ENCODE measurements at regions not wholly inside any gene's neighbourhood (a gene's known extent, or its start where the extent isn't known, plus 50 kb on each side); places are given as distances from the start of the nearest gene placed in this dataset.

- H3K27ac ChIP-seq (ENCODE audit: insufficient read depth, low read length): no peak overlapping the region
- no peak overlapping the region for H3K4me2 ChIP-seq (ENCODE audit: low read depth, low read length)
- no peak overlapping the region for H2BK20ac ChIP-seq (ENCODE audit: low read depth, low read length)
- H2AFZ ChIP-seq (replicated peaks; ENCODE audit: low read length, poor library complexity): no peak overlapping the region
- CTCF ChIA-PET: no interaction called here
- no peak overlapping the region for H3K23ac ChIP-seq (ENCODE audit: low read depth, low read length)
- intact Hi-C loops (cut with micrococcal nuclease) (no loop called here), dilution Hi-C loops (cut with HindIII; ENCODE audit: low sequenced_read_pairs, unreplicated experiment) (no loop called here), in situ Hi-C loops (cut with MboI; ENCODE audit: low sequenced_read_pairs) (no loop called here)
- no peak overlapping the region for H4K91ac ChIP-seq (ENCODE audit: insufficient read depth, low read depth, low read length)
- no peak overlapping the region for H2BK120ac ChIP-seq (ENCODE audit: low read depth, low read length)
- no peak overlapping the region for H2BK5ac ChIP-seq (ENCODE audit: low read depth, low read length, poor library complexity, severe bottlenecking)
- no peak overlapping the region for H2AK9ac ChIP-seq (replicated peaks; ENCODE audit: low read depth, low read length, poor library complexity)
- no TSS peak for BruUV-seq (replicated peaks)
- no peak overlapping the region for H4K8ac ChIP-seq (ENCODE audit: low read depth in 2 of 2, low read length in 2 of 2)
- no peak overlapping the region for H3K18ac ChIP-seq (ENCODE audit: low read depth, low read length)
- H3K4ac ChIP-seq (ENCODE audit: low read depth, low read length): no peak overlapping the region
- POLR2A ChIA-PET (ENCODE audit: unreplicated experiment): no interaction called here
- ATAC-seq (ENCODE audit: low read depth) (no peak), DNase-seq (no peak)
- no peak overlapping the region for H3K4me3 ChIP-seq (ENCODE audit: insufficient read depth, low read depth, low read length)
- no peaks in the 10 kb centered on the region for H3K4me1 ChIP-seq (ENCODE audit: control insufficient read depth, insufficient read depth, low read length)
- H3K36me3 ChIP-seq (ENCODE audit: control insufficient read depth, insufficient read depth, low read length): no peaks in the 10 kb centered on the region
- H4K5ac ChIP-seq (ENCODE audit: low read depth, low read length): no peak overlapping the region
- TF ChIP-seq, protein P1, sequence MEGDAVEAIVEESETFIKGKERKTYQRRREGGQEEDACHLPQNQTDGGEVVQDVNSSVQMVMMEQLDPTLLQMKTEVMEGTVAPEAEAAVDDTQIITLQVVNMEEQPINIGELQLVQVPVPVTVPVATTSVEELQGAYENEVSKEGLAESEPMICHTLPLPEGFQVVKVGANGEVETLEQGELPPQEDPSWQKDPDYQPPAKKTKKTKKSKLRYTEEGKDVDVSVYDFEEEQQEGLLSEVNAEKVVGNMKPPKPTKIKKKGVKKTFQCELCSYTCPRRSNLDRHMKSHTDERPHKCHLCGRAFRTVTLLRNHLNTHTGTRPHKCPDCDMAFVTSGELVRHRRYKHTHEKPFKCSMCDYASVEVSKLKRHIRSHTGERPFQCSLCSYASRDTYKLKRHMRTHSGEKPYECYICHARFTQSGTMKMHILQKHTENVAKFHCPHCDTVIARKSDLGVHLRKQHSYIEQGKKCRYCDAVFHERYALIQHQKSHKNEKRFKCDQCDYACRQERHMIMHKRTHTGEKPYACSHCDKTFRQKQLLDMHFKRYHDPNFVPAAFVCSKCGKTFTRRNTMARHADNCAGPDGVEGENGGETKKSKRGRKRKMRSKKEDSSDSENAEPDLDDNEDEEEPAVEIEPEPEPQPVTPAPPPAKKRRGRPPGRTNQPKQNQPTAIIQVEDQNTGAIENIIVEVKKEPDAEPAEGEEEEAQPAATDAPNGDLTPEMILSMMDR (conservative IDR thresholded peaks at IDR 0.05; ENCODE audit: low read depth, low read length): no peak
- H4K20me1 ChIP-seq (ENCODE audit: insufficient read depth, low read length): no peaks in the 10 kb centered on the region
- no peaks in the 10 kb centered on the region for H3K27me3 ChIP-seq (ENCODE audit: control insufficient read depth, insufficient read depth, low read length)
- no peak overlapping the region for H3K14ac ChIP-seq (replicated peaks; ENCODE audit: low read depth, low read length)
- no peak overlapping the region for H2BK15ac ChIP-seq (ENCODE audit: low read depth, low read length)
- H2AK5ac ChIP-seq (ENCODE audit: low read depth, low read length): no peak overlapping the region
- H3K9ac ChIP-seq (ENCODE audit: low read depth, low read length): no peak overlapping the region
- no peaks in the 10 kb centered on the region for H3K9me1 ChIP-seq (ENCODE audit: insufficient read depth, low read length)
- 0 out of 2 replicates have a peak, but pooled peaks cover 2% of the 10 kb centered on the region for H3K9me3 ChIP-seq (ENCODE audit: control insufficient read depth, insufficient read depth, low read length)
- no peaks in the 10 kb centered on the region for H3K79me1 ChIP-seq (ENCODE audit: low read depth in 1 of 2, low read length in 2 of 2)
- no peak overlapping the region for H3K56ac ChIP-seq (ENCODE audit: extremely low read depth, insufficient read depth, low read length)
These were observed 198.8 kb downstream of the RAB28 start for GRCh38 chr4:13285336-13285735.
